HG02870 (cell line): ENCODE measurements at regions not wholly inside any gene's neighbourhood (a gene's known extent, or its start where the extent isn't known, plus 50 kb on each side); places are given as distances from the start of the nearest gene placed in this dataset.
"Not testable (repeated sequence)": the region's sequence is repeated elsewhere in the genome, so short reads cannot be mapped to it uniquely, and the experiment has no call there.

Experiments
- ATAC-seq: cut with Tn5 transposase; IDR thresholded peaks from one replicate; pipeline ENCODE4 v1.9.1; 2021; ENCODE audit warnings: mild to moderate bottlenecking, moderate library complexity; ENCODE audit not compliant: unreplicated experiment

GRCh38 chr16:52309446-52310416, 237.2 kb downstream of the TOX3 start:
- ATAC-seq = no peak

GRCh38 chr16:52308051-52308450, 238.9 kb downstream of the TOX3 start:
- no peak for ATAC-seq

- no peak for ATAC-seq
Measured at GRCh38 chr16:52301026-52301425, 245.9 kb downstream of the TOX3 start.

GRCh38 chr16:52298769-52299168, 248.2 kb downstream of the TOX3 start:
- no peak for ATAC-seq

- not testable (repeated sequence) for ATAC-seq
Measured at GRCh38 chr16:52296706-52297315, 250.1 kb downstream of the TOX3 start.

- no peak for ATAC-seq
Measured at GRCh38 chr16:52296076-52296475, 250.9 kb downstream of the TOX3 start.

- ATAC-seq = no peak
Measured at GRCh38 chr16:52294660-52295059, 252.3 kb downstream of the TOX3 start.

GRCh38 chr16:52293204-52293603, 253.7 kb downstream of the TOX3 start:
- no peak for ATAC-seq

GRCh38 chr16:52283584-52284375, 263.2 kb downstream of the TOX3 start:
- no peak for ATAC-seq

- ATAC-seq = no peak
Measured at GRCh38 chr16:52283018-52283417, 263.9 kb downstream of the TOX3 start.

- no peak for ATAC-seq
Measured at GRCh38 chr16:52280086-52280485, 266.9 kb downstream of the TOX3 start.

GRCh38 chr16:52271088-52271750, 275.7 kb downstream of the TOX3 start:
- no peak for ATAC-seq

GRCh38 chr16:52265446-52265861, 281.5 kb downstream of the TOX3 start:
- no peak for ATAC-seq

- ATAC-seq = no peak
Measured at GRCh38 chr16:52257534-52257933, 289.4 kb downstream of the TOX3 start.

GRCh38 chr16:52256310-52257078, 290.4 kb downstream of the TOX3 start:
- no peak for ATAC-seq

GRCh38 chr16:52254746-52255145, 292.2 kb downstream of the TOX3 start:
- ATAC-seq = no peak

- ATAC-seq = no peak
Measured at GRCh38 chr16:52252680-52253079, 294.3 kb downstream of the TOX3 start.

- no peak for ATAC-seq
Measured at GRCh38 chr16:52251495-52251894, 295.4 kb downstream of the TOX3 start.

- no peak for ATAC-seq
Measured at GRCh38 chr16:52247737-52248136, 299.2 kb downstream of the TOX3 start.

GRCh38 chr16:52238710-52239109, 308.2 kb downstream of the TOX3 start:
- no peak for ATAC-seq
